HG03097 (cell line): ENCODE measurements at regions not wholly inside any gene's neighbourhood (a gene's known extent, or its start where the extent isn't known, plus 50 kb on each side); places are given as distances from the start of the nearest gene placed in this dataset.
"Not testable (repeated sequence)": the region's sequence is repeated elsewhere in the genome, so short reads cannot be mapped to it uniquely, and the experiment has no call there.

ENCODE experiments used
- ATAC-seq: cut with Tn5 transposase; IDR thresholded peaks from one replicate; pipeline ENCODE4 v1.9.1; 2021; ENCODE audit not compliant: unreplicated experiment, low FRiP score

DNA sequence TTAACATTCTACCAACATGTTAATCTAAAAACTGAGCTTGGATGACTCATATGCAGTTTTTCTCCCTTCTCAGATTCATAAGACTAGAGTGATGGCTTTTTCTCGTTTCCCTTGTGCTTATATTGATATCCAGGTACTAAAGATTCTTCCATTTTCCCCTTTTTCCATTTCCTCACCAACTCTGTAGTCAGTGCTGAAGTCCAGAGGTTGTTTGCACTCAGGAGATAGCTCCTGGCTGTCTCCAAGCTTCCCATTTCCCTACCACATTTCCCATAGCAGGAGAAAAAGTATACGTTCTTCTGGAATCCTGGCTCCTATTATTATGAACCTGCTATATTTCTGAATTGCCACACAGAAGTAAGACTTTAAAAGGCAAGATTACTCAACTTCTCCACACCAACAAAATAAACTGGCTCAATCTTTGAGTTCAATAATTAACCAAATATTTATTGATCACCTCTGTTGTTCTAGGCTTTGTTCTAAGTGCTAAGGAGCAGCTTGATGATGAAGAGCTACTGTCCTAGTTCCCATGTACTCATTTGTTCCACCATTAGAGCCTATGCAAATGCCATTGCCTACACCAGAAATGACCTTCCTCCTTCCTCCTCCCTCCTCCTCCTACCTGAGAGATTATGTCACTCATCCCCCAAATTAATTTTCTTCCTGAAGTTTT is 454.4 kb upstream of the RPS6KA3 start:
- no peak for ATAC-seq

DNA sequence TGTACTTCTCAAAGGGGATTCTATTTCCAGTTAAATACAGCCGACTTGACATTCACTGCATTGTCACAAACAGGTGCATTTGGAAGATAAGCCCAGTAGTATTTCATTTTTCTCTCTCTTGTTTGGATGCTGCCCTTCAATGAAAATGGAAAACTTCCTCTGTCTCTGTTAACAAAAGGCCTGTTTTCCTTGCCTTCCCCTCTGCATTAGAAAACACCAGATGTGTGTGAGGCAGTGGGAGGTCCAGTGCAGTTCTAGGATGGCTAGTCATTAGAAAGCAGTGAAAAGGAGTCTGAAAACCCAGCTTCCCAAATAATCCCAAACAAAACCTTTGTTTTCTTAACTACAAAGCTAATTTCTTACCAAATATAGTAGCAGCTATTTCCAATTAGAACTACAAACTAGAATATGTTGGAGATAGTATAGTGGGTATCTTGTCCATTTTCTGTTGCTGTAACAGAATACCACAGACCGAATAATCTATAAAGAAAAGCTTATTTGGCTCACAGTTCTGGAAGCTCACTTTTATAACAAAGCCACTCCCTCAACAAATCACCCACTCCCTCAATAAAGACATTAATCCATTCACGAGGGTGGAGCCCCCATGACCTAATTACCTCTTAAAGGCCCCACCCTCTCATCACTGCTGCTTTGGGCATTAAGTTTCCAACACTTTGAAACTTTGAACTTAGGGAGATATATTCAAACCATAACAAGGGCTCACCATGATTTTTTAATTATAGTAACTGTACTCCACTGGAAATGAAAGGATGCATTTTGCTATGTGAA is 452.1 kb upstream of the RPS6KA3 start:
- no peak for ATAC-seq

DNA sequence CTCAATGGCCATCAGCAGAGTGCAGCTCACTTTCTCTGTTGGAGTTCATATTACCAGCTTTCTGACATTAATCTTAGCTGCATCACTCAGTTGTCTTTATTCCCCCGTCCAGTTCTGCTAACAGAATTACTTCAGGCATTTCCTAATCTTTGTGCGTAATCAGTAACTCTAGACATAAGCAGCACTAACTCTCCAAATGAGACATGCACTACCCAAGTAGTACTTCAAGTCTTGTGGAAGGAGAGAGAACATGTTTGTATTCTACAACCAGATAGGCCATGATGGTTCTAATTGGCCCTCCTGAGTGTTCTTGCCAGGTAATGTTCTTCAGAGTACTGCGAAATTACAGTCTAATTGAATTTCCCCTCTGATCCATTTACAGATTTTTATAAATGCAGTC is 448.5 kb upstream of the RPS6KA3 start:
- ATAC-seq: no peak

DNA sequence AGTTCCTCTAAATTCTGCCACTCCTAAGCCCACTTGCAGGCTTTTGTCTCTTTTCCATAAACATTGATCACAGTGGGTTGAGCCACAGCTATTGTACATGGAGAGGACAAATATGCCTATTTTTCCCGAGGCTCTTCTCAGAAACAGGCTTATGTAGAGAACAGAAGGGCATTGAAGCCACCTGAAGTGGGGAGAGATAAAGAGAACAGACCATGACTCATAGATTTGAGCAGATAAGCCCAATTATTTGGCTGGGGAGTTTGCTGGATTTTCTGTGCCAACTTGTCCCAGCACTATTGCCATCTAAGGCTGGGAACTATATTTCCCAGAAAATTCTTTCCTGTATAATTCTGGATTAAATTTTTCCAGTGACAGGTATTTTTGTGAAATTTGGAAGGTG is 446.1 kb upstream of the RPS6KA3 start:
- no peak for ATAC-seq

DNA sequence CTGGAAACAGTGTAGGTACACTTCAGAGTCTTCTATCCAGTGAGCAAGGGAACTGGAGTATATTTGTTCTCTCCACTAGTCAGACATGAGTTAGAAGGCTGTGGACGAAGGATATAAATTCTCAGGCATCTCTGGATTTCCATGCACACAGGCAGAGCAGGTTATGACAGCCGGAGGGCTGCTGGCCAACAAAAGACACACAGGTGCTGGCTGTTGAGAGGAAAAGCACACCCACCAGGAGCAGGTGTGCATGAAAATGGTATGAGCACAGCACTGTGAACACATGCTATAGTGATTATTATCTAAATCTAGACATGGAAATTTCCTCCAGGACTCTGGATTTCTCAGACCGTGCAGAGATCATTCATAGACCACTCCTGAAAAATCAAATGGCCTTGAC is 444.7 kb upstream of the RPS6KA3 start:
- ATAC-seq: no peak

DNA sequence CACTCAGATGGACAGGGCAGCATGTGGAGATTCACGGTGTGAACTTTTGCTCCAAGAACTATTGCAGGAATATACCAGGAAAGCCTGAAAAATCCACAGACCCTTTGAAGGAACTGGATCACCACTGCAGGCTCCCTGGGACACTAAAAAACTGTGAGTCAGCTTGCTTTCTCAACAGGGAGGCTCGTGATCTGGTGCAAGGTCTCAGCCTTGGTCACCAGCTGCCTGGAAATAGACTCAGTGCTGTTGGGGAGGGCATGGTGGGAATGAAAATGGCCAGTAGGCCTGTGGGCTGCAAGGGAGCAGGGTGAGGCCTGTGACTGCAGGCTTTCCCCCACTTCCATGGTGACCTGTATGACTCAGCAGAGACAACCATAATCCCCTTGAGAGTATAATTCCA is 426.4 kb upstream of the RPS6KA3 start:
- no peak for ATAC-seq

DNA sequence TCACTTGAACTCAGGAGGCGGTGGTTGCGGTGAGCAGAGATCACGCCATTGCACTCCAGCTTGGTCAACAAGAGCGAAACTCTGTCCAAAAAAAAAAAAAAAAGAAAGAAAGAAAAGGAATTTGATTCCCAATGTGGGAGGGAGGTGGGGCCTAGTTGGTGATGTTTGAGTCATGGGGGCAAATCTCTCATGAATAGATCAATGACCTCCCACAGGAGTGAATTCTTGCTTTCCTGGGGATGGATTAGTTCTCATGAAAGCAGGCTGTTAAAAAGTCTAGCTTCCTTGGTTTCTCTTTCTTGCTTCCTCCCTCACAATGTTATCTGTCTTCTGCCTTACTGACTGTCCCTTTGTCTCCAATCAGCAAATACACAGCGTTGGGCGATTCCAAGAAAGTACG is 419.5 kb upstream of the RPS6KA3 start:
- no peak for ATAC-seq

DNA sequence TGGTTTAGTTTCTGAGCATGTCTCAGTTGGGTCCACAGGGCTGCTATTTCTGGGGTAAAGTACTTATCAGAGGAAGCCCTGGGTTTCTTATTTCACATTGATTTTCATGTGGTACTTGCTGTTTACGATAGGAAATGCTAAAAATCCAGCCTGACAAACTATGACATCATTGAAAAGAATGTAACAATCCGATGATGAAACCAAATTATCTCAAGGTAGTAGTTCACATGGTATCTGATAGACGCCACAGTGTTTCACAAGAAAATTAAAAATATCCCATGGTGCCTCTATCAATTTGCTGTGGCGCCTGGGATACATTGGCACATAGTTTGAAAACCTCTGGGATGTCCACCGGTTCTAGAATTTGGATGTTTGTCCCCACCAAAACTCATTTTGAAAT is 418.9 kb upstream of the RPS6KA3 start:
- no peak for ATAC-seq

DNA sequence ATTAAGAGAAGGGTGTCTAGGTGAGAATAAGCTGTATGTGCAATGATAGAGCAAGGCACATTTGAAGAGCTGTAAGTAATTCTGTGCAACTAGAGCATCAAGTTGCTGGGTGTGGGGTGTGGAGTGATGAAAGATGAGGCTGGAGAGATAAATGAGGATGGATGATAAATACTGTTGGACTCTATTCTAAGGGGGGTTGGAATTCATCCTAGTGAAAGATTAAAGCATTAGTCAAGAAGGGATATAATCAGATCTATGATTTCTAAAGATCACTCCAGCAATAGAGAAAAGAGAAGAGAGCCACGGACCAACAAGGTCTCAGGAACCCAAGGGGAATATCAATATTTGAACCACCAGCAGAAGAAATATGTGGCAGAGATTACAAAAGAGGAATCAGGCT is 415.0 kb upstream of the RPS6KA3 start:
- ATAC-seq: no peak

DNA sequence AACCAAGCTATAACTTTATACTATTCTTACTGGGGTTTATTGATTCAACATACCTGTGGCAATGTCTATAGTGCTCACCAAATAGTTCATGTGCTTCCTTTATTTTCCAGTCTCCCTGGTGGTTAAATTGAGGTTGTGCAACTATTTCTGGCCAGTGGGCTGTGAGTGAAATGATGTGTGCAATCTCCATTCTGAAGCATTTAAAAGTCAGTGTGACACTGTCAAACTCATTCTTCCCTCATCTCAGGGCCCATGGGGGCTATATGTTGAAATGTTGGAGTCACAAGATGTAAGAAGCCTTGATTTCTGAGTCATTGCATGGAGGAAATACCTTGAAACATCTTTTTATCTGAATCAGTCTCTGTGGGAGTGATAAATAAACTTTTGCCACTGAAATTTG is 414.3 kb upstream of the RPS6KA3 start:
- ATAC-seq: no peak

DNA sequence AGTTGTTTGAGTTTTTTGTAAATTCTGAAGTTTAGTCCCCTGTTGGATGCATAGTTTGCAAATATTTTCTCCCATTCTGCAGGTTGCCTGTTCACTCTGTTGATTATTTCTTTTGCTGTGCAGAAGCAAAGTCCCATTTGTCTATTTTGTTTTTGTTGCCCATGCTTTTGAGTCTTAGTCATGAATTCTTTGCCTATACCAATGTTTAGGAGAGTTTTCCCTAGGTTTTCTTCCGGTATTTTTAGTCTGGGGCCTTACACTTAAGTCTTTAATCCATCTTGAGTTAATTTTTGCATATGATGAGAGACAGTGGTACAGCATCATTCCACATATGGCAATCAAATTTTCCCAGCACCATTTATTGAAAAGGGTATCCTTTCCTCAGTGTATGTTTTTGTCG is 405.8 kb upstream of the RPS6KA3 start:
- no peak for ATAC-seq

DNA sequence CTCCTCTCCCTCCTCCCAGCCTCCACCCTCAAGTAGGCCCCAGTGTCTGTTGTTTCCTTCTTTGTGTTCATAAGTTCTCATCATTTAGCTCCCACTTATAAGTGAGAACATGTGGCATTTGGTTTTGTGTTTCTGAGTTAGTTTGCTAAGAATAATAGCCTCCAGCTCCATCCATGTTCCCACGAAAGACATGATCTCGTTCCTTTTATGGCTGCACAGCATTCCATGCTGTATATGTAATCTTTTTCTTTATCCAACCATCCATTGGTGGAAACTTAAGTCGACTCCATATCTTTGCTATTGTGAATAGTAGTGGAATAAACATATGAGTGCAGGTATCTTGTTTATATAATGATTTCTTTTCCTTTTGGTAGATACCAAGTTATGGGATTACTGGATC is 405.0 kb upstream of the RPS6KA3 start:
- ATAC-seq: not testable (repeated sequence)

DNA sequence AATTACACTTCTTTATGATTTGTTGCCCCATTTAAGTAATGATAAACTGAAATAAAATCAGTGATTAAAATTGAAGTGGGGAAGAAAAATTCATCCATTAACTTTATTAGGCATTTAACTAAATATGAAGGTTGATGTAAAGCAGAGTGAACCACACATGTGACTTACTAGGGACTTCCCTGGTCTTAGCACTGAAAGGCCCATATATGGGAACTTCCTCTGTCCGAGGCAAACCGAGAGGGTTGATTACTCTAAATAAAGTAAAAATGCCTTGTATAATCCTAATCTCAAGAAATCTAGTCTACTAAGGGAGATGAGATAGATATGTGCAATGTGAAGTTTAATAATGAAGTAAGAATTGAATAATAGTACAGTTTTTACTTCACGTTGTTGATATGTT is 403.9 kb upstream of the RPS6KA3 start:
- no peak for ATAC-seq

DNA sequence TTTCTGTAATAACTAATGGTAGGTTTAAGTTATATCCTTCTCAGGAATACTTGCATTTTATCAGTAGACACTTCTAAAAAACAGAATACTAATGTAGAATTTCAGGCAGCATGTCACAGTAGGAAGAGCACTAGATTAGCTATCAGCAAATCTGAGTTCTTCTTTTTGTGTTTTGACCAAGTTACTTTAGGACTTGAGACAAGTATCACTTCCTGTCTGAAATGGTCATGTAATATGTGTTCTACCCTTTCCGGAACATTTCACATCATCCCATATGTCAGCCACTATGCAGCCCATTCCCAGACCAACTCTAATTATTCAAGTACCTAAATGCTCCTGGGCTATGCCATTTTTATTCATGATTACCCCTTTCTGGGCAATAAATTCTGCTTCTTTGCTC is 401.8 kb upstream of the RPS6KA3 start:
- no peak for ATAC-seq

DNA sequence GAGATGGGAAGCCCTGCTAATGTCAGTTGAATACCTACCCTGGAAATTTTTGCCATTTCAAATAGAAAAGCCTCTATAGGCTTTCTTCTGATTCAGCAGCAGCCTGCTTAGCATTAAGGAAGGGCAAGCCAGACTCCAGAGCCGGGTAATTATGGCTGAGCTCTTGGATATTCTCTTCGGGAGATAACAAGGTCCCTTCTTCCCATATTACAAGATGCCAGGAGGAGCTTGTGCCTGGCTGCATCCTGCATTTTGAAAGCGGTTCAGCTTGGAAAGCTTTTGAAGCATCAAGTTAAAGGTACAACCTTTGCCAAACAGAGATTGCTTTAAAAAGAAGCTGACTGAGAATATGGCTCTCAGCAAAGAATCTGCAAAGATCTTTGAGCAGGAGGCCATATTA is 399.6 kb upstream of the RPS6KA3 start:
- ATAC-seq: no peak

DNA sequence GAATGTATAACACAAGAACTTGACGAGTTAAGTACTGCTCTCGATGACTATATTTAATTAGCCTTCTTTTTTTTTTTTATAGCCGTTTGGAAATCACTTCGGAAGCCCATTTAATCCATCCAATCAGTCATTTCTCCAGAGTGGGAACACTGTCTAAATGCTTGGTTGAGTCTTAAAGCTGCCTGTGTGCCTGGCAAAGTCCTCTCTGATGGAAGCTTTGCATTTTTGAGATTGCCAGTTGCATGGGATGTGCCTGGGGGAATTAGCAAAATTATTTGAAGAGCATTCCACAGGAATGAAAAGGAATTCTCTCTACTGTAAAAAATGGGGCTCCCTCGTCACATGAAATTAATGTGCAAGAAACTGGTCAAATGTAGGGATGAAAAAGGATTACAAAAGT is 398.8 kb upstream of the RPS6KA3 start:
- no peak for ATAC-seq

DNA sequence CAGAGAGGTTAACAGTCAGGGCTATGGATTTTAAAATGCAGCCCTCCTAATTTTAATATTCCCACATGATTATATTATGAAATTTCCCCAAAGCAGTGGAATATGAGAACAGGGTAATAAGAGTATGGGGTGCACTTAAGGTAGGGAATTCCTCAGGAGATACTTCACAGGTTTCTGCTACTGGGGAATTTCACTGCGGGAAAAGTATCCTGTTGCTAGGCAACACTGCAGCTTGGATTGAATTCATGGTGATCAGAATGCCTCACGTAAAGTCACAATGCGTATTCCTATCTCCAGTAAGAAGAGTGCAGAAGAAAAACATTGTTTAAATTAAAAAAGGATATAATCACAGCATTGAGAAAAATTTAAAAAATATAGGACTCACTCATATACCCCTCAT is 398.1 kb upstream of the RPS6KA3 start:
- no peak for ATAC-seq

DNA sequence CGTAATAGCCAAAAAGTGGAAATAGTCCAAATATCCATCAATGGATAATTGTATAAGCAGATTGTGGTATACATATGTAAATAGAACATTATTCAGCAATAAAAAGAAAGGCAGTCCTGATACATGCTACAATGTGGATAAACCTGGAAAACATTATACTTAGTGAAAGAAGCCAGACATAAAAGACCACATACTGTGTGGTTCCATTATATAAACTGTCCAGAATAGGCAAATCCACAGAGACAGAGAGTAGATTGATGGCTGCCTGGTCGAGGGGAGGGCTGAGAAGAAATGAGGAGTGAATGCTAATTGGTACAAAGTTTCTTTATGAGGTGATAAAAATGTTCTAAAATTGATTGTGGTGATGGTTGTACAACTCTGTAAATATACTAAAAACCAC is 397.4 kb upstream of the RPS6KA3 start:
- ATAC-seq: no peak

DNA sequence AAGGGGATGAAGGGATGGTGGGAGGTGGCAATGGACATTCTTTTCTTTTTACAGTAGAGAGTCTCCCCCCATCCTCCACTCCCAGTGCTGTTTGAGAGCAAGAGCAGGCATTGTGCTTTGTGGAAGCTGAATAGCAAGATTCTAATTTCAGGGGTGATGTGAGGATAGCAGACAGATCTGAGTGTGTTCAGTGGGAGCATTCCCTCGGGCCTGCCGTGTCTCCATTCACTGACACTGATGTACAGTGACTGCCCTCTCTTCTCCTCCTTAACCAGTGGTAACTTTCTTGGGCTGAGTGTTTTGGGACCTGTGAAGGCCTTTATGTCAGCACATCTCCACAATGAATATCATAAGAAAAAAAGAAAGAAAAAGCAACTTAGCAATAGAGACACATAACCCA is 396.6 kb upstream of the RPS6KA3 start:
- no peak for ATAC-seq

DNA sequence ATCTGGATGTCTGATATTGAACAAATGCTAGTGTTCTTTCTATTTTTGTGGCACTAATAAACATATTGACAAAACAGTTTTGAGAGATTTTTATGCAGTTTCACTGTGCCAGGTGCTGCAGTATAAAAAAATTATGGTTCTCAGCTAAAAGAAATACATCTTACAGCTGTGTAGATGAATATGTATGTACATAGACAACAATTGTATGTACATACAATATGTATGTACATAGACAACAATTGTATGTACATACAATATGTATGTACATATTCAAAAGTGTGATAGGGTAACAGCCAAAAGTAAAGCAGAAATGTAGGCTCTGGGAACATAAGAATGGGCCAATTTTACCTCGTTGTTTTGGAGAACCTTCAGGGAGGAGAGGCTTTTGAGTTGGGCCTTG is 390.0 kb upstream of the RPS6KA3 start:
- no peak for ATAC-seq

DNA sequence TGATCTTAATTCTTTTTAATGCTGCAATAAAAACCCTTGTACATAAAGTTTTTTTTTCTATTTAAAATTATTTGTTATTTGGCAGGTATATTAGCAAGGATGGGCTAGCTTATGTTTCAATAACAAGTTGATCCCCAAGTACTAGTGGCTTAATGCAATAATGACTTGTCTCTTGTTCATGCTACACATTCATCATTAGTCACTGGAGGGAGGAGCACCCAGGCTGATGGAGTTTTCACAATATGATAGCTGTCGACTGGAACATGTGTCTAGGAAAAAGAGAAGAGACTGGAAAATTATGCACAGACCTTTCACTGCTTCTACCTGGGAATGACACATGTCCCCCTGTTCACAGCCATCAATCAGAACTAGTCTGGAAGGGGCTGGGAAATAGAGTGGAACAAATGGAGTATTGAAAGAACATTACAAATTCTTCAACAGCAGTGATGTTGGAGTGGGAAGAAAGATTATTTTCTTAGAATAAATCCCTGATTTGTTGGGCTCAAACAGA is 387.9 kb upstream of the RPS6KA3 start:
- ATAC-seq: no peak

DNA sequence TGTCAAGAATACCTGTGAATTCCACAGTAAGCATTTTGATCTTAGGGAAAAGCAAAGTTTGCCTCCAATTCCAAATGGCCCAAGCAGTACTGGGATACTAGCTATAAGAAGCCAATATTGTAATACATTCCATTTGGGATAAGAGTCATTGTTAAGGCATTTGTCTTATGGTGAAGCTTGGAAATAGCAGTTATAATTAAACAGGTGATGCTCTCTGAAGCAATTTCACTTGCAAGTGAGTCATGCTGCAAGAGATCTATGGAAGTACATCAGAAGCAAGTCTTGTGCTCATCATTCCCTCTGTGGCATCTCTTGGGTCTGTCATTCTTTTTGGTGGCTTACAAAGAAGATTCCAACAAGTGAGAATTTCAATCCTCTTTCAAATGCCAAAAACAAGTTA is 386.4 kb upstream of the RPS6KA3 start:
- ATAC-seq: no peak
